Stomach (tissue), 4 donors: ENCODE measurements at regions not wholly inside any gene's neighbourhood (a gene's known extent, or its start where the extent isn't known, plus 50 kb on each side); places are given as distances from the start of the nearest gene placed in this dataset.

Source experiments
- CTCF ChIP-seq, 7 experiments: fragments of 450-650 bp in 4 of 7; fragments of 200-600 bp in 3 of 7; sonication (generic) in 3 of 7; IDR thresholded peaks; one replicate each; pipeline ENCODE4 v1.5.1; 2016 to 2019; ENCODE audit warnings: antibody characterized with exemption in 7 of 7, control low read depth in 2 of 7, mild to moderate bottlenecking in 1 of 7
- POLR2A ChIP-seq, 4 donors: fragments of 450-650 bp; IDR thresholded peaks; one replicate each; pipeline ENCODE4 v1.6.1; 2016; ENCODE audit warnings: antibody characterized with exemption in 4 of 4, control low read depth in 2 of 4, mild to moderate bottlenecking in 1 of 4, moderate library complexity in 1 of 4

DNA sequence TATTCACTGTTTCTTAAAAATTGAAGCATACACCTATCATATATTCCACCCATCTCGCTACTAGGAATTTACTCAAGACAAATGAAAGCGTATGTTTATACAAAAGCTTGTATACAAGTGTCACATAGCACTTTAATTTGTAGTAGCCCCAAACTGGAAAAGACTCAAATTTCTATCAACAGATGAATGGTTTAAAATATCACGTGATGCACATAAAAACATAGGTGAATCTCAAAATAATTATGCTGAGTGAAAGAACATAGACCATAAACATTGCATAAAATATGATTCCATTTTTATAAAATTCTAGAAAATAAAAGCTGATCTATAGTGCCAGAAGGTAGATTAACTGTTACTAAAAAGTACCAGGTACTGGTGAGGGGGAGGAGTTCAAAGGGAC is 392.9 kb upstream of the LRATD1 start:
- no peak for TF ChIP-seq CTCF (IDR thresholded peaks at IDR 0.05)
- TF ChIP-seq POLR2A (IDR thresholded peaks at IDR 0.05): no peak
